ENCODE measurements at regions not wholly inside any gene's neighbourhood (a gene's known extent, or its start where the extent isn't known, plus 50 kb on each side); places are given as distances from the start of the nearest gene placed in this dataset.
A peak's percentile ranks its signal among the peaks of the same experiment; 100 is the strongest.

GRCh38 chr2:62302631-62303435 is 106.9 kb downstream of the B3GNT2 start:
- H3K4me3 ChIP-seq (ENCODE audit: low read depth, low read length) = no peak overlapping the region
- peak; percentile 48 for DNase-seq (ENCODE audit: low read depth)
- no peak for TF ChIP-seq CTCF (IDR thresholded peaks at IDR 0.05; ENCODE audit: insufficient read depth, low read depth, low read length, missing control alignments)

GRCh38 chr2:62300925-62301324 is 105.0 kb downstream of the B3GNT2 start:
- TF ChIP-seq CTCF (IDR thresholded peaks at IDR 0.05; ENCODE audit: insufficient read depth, low read depth, low read length, missing control alignments) = no peak

GRCh38 chr2:62297624-62298010 is 101.7 kb downstream of the B3GNT2 start:
- TF ChIP-seq CTCF (IDR thresholded peaks at IDR 0.05; ENCODE audit: insufficient read depth, low read depth, low read length, missing control alignments) = peak; percentile 6
- DNase-seq (ENCODE audit: low read depth) = peak; percentile 30
- no peak overlapping the region for H3K4me3 ChIP-seq (ENCODE audit: low read depth, low read length)

More at GRCh38 chr2:62300925-62301324, 105.0 kb downstream of the B3GNT2 start:
- DNase-seq (ENCODE audit: low read depth) = no peak
- H3K4me3 ChIP-seq (ENCODE audit: low read depth, low read length) = no peak overlapping the region

GRCh38 chr2:62296832-62297623 is 101.1 kb downstream of the B3GNT2 start:
- no peak for DNase-seq (ENCODE audit: low read depth)
- no peak overlapping the region for H3K4me3 ChIP-seq (ENCODE audit: low read depth, low read length)
- TF ChIP-seq CTCF (IDR thresholded peaks at IDR 0.05; ENCODE audit: insufficient read depth, low read depth, low read length, missing control alignments) = no peak

GRCh38 chr2:62296034-62296831 is 100.3 kb downstream of the B3GNT2 start:
- H3K4me3 ChIP-seq (ENCODE audit: low read depth, low read length) = no peak overlapping the region
- no peak for TF ChIP-seq CTCF (IDR thresholded peaks at IDR 0.05; ENCODE audit: insufficient read depth, low read depth, low read length, missing control alignments)

GRCh38 chr2:62293490-62294271 is 97.8 kb downstream of the B3GNT2 start:
- DNase-seq (ENCODE audit: low read depth) = peak; percentile 54
- H3K4me3 ChIP-seq (ENCODE audit: low read depth, low read length) = peak overlapping the region; percentile 6; the same call in 1 of the 2 replicates
- TF ChIP-seq CTCF (IDR thresholded peaks at IDR 0.05; ENCODE audit: insufficient read depth, low read depth, low read length, missing control alignments) = no peak

More at GRCh38 chr2:62296034-62296831, 100.3 kb downstream of the B3GNT2 start:
- no peak for DNase-seq (ENCODE audit: low read depth)

Data from GM12865 (cell line).